Fibroblast of lung (primary cell): ENCODE measurements at regions not wholly inside any gene's neighbourhood (a gene's known extent, or its start where the extent isn't known, plus 50 kb on each side); places are given as distances from the start of the nearest gene placed in this dataset.
"Not testable (repeated sequence)": the region's sequence is repeated elsewhere in the genome, so short reads cannot be mapped to it uniquely, and the experiment has no call there.

Source experiments
- DNase-seq, 2 donors: peaks; one replicate each; pipeline versions ENCODE4 v3.0.0 to v3.0.0-alpha.2; 2010; ENCODE audit warnings: low read depth in 2 of 2
- H2AFZ ChIP-seq: 2 replicates; pipeline ENCODE4 v1.5.1; 2012; ENCODE audit warnings: low read length, control low read depth, inconsistent platforms
- H3K27ac ChIP-seq: 2 replicates; pipeline ENCODE4 v1.5.1; 2011; ENCODE audit warnings: low read length, control low read depth; ENCODE audit not compliant: insufficient read depth
- H3K27me3 ChIP-seq: 2 replicates; pipeline ENCODE4 v1.5.1; 2011; ENCODE audit warnings: mild to moderate bottlenecking, low read length; ENCODE audit not compliant: control insufficient read depth, insufficient read depth
- H3K36me3 ChIP-seq: 2 replicates; pipeline ENCODE4 v1.5.1; 2011; ENCODE audit warnings: low read length; ENCODE audit not compliant: control insufficient read depth, insufficient read depth
- H3K4me1 ChIP-seq: 2 replicates; pipeline ENCODE4 v1.5.1; 2011; ENCODE audit warnings: low read length; ENCODE audit not compliant: control insufficient read depth, insufficient read depth; ENCODE audit errors: extremely low read depth
- H3K4me2 ChIP-seq: 2 replicates; pipeline ENCODE4 v1.5.1; 2011; ENCODE audit warnings: low read length, control low read depth; ENCODE audit not compliant: insufficient read depth; ENCODE audit errors: extremely low read depth
- H3K4me3 ChIP-seq, 4 experiments: fragments of 200-600 bp in 1 of 4; sonication (generic) in 1 of 4; replicated peaks in 1 of 4; 2 replicates each; pipeline ENCODE4 v1.5.1; 2011 to 2016; ENCODE audit warnings: low read length in 4 of 4, low read depth in 3 of 4, mild to moderate bottlenecking in 3 of 4, control low read depth in 2 of 4, inconsistent platforms in 1 of 4, mixed read lengths in 1 of 4; ENCODE audit not compliant: insufficient read depth in 1 of 4; ENCODE audit errors: control extremely low read depth in 1 of 4
- H3K79me2 ChIP-seq: 2 replicates; pipeline ENCODE4 v1.5.1; 2012; ENCODE audit warnings: mild to moderate bottlenecking, low read length, inconsistent platforms; ENCODE audit not compliant: control insufficient read depth, insufficient read depth
- H3K9ac ChIP-seq: 2 replicates; pipeline ENCODE4 v1.5.1; 2011; ENCODE audit warnings: mild to moderate bottlenecking, low read length, control low read depth; ENCODE audit not compliant: insufficient read depth
- H3K9me3 ChIP-seq: 2 replicates; pipeline ENCODE4 v1.5.1; 2012; ENCODE audit warnings: low read depth, low read length; ENCODE audit not compliant: control insufficient read depth, insufficient read depth
- H4K20me1 ChIP-seq: 2 replicates; pipeline ENCODE4 v1.5.1; 2011; ENCODE audit warnings: low read length; ENCODE audit not compliant: control insufficient read depth, insufficient read depth; ENCODE audit errors: extremely low read depth
- CTCF ChIP-seq, 2 donors: IDR thresholded peaks in 1 of 2; conservative IDR thresholded peaks in 1 of 2; 1 replicate in 1 of 2; 2 replicates in 1 of 2; pipeline ENCODE4 v1.5.1; 2011 to 2012; ENCODE audit warnings: low read length in 2 of 2, control low read depth in 1 of 2, inconsistent platforms in 1 of 2, low read depth in 1 of 2, mild to moderate bottlenecking in 1 of 2
- EZH2 ChIP-seq: IDR thresholded peaks from 2 replicates; pipeline ENCODE4 v1.5.1; 2012; ENCODE audit warnings: low read length, control low read depth, mild to moderate bottlenecking; ENCODE audit errors: missing control alignments

DNA sequence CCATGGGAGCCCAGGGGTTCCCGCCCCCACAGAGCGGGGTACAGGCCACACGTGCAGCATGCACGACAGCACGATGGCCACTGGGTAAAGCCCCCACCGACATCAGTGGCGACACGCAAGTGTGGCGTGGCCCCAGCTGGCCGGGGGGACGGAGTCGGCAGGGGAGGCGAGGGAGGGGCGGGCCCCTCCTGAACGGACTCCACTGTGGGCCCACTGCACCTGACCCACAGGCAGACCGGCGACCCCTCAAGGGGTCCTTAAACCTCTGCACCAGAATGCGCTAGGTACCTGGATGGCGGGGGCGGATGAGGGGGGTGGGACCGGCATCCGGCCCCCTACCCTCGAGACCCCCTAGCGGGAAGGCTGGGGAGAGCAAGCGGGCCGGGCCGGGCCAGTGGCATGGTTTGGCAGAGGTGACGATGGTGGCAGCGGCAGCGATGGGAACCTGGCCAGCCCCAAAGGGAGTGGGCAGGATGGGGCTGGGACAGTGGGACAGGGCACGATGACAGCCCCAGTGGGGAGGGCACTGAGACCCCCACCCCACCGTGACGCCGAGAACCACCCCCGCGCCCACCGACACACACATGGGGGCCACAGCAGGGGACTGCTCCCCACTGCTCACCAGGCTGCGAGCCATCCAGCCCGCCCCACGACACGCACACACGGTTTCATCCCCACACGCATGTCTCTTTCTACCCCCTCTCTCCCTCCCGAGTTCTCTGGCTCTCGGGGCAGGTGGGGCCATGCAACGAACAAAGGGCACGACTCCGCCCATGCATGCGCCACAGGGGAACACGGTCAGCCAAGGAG is 91.9 kb upstream of the ANKRD30BL start:
- no peak overlapping the region for H3K9ac ChIP-seq
- H3K36me3 ChIP-seq, result no peaks in the 10 kb centered on the region
- no peaks in the 10 kb centered on the region for H3K27me3 ChIP-seq
- H3K4me3 ChIP-seq, result no peak overlapping the region
- H3K27ac ChIP-seq, result no peak overlapping the region
- no peak overlapping the region for H3K4me2 ChIP-seq
- no peaks in the 10 kb centered on the region for H3K9me3 ChIP-seq
- no peak for TF ChIP-seq EZH2
- no peak for TF ChIP-seq CTCF (conservative IDR thresholded peaks at IDR 0.05 in 1 of 2, IDR thresholded peaks at IDR 0.05 in 1 of 2; ENCODE audit: low read depth in 1 of 2, low read length in 2 of 2)
- no peaks in the 10 kb centered on the region for H4K20me1 ChIP-seq
- H3K4me1 ChIP-seq, result no peaks in the 10 kb centered on the region
- no peaks in the 10 kb centered on the region for H3K79me2 ChIP-seq
- DNase-seq, result no peak
- no peak overlapping the region for H2AFZ ChIP-seq

GRCh38 chr2:132254306-132254919 is 92.7 kb upstream of the ANKRD30BL start:
- not testable (repeated sequence) for H3K4me3 ChIP-seq, H3K79me2 ChIP-seq, DNase-seq, H3K4me1 ChIP-seq, H3K9me3 ChIP-seq, H3K4me2 ChIP-seq, H4K20me1 ChIP-seq, H3K9ac ChIP-seq, H3K27me3 ChIP-seq, H3K36me3 ChIP-seq, H3K27ac ChIP-seq, H2AFZ ChIP-seq

- no peaks in the 10 kb centered on the region for H3K27me3 ChIP-seq
- no peak for DNase-seq
- H3K4me3 ChIP-seq, result no peak overlapping the region
- no peaks in the 10 kb centered on the region for H3K4me1 ChIP-seq
- no peaks in the 10 kb centered on the region for H4K20me1 ChIP-seq
- no peak overlapping the region for H3K9ac ChIP-seq
- H2AFZ ChIP-seq, result no peak overlapping the region
- H3K36me3 ChIP-seq, result no peaks in the 10 kb centered on the region
- H3K79me2 ChIP-seq, result no peaks in the 10 kb centered on the region
- H3K9me3 ChIP-seq, result no peaks in the 10 kb centered on the region
- TF ChIP-seq CTCF (conservative IDR thresholded peaks at IDR 0.05 in 1 of 2, IDR thresholded peaks at IDR 0.05 in 1 of 2; ENCODE audit: low read depth in 1 of 2, low read length in 2 of 2) (no peak), EZH2 (no peak)
- H3K4me2 ChIP-seq, result no peak overlapping the region
- no peak overlapping the region for H3K27ac ChIP-seq
These were observed 94.0 kb upstream of the ANKRD30BL start for GRCh38 chr2:132255714-132256113.
